K562 (cell line): ENCODE measurements at regions not wholly inside any gene's neighbourhood (a gene's known extent, or its start where the extent isn't known, plus 50 kb on each side); places are given as distances from the start of the nearest gene placed in this dataset.
"Not testable (repeated sequence)": the region's sequence is repeated elsewhere in the genome, so short reads cannot be mapped to it uniquely, and the experiment has no call there.

ENCODE experiments used
- CREB3L1 ChIP-seq: fragments of 450-650 bp; IDR thresholded peaks from 2 replicates; pipeline ENCODE4 v1.6.1; 2014; ENCODE audit warnings: low read depth, mild to moderate bottlenecking, moderate library complexity, borderline replicate concordance
- DPF2 ChIP-seq: fragments of 450-650 bp; IDR thresholded peaks from 2 replicates; pipeline ENCODE4 v1.6.1; 2016
- ESRRA ChIP-seq: fragments of 450-650 bp; IDR thresholded peaks from 2 replicates; pipeline ENCODE4 v1.6.1; 2014; ENCODE audit warnings: low read depth, mild to moderate bottlenecking, moderate library complexity, borderline replicate concordance
- EZH2 ChIP-seq: IDR thresholded peaks from 2 replicates; pipeline ENCODE4 v1.6.1; 2012; ENCODE audit warnings: low read depth, mild to moderate bottlenecking, inconsistent platforms, low read length, borderline replicate concordance
- GATAD2B ChIP-seq: fragments of 450-650 bp; IDR thresholded peaks from 2 replicates; pipeline ENCODE4 v1.6.1; 2017; ENCODE audit warnings: mild to moderate bottlenecking, borderline replicate concordance
- MED1 ChIP-seq: sonication (generic); formaldehyde crosslinking; IDR thresholded peaks from 2 replicates; pipeline ENCODE4 v1.8.1; 2023; ENCODE audit warnings: missing genetic modification reagents, borderline replicate concordance
- POLR2A ChIP-seq: fragments of 450-650 bp; conservative IDR thresholded peaks from 2 replicates; pipeline ENCODE4 v1.6.1; 2016
- POLR2AphosphoS5 ChIP-seq: IDR thresholded peaks from 2 replicates; pipeline ENCODE4 v1.6.1; 2011; ENCODE audit warnings: mild to moderate bottlenecking, low read depth, low read length, moderate library complexity; ENCODE audit not compliant: control insufficient read depth, insufficient read depth
- SMC3 ChIP-seq: conservative IDR thresholded peaks from 2 replicates; pipeline ENCODE4 v1.6.1; 2011; ENCODE audit warnings: low read depth, low read length, improper control_type of control experiment; ENCODE audit not compliant: insufficient read depth
- ZBTB5 ChIP-seq: fragments of 450-650 bp; IDR thresholded peaks from 2 replicates; pipeline ENCODE4 v1.6.1; 2017; ENCODE audit warnings: antibody characterized with exemption

- TF ChIP-seq CREB3L1; EZH2; POLR2AphosphoS5; ESRRA; GATAD2B; DPF2; MED1 (CRISPR knock-in tag); ZBTB5; POLR2A: not testable (repeated sequence)
- 0 out of 2 replicates have a peak, but pooled peaks have one; percentile 20 for TF ChIP-seq SMC3
Observed at GRCh38 chr2:87217741-87218410, 196.2 kb upstream of the PLGLB1 start.
